ENCODE measurements at regions not wholly inside any gene's neighbourhood (a gene's known extent, or its start where the extent isn't known, plus 50 kb on each side); places are given as distances from the start of the nearest gene placed in this dataset.

- Histone ChIP-seq H3K79me1 (replicated peaks; ENCODE audit: low read length, poor library complexity, severe bottlenecking) (no peaks in the 10 kb centered on the region), H3K9ac (ENCODE audit: low read length) (no peak overlapping the region), H4K8ac (ENCODE audit: low read length) (no peak overlapping the region), H4K91ac (ENCODE audit: low read length) (no peak overlapping the region), H2BK15ac (ENCODE audit: low read depth, poor library complexity, severe bottlenecking) (no peak overlapping the region), H2BK120ac (ENCODE audit: low read depth, low read length) (no peak overlapping the region), H3K27me3 (ENCODE audit: control insufficient read depth in 1 of 2, insufficient read depth in 1 of 2, low read length in 2 of 2) (no peaks in the 10 kb centered on the region), H2AK5ac (ENCODE audit: low read length, severe bottlenecking) (no peak overlapping the region), H3K9me3 (ENCODE audit: control insufficient read depth, low read length) (no peaks in the 10 kb centered on the region), H3K4me2 (ENCODE audit: low read length, poor library complexity, severe bottlenecking) (no peak overlapping the region), H3K23ac (ENCODE audit: low read length in 2 of 2) (no peak overlapping the region), H2BK5ac (ENCODE audit: low read depth, low read length, poor library complexity, severe bottlenecking) (no peak overlapping the region), H3K4ac (ENCODE audit: low read depth in 1 of 2, low read length in 2 of 2) (no peak overlapping the region), H3K4me1 (ENCODE audit: control insufficient read depth, insufficient read depth, low read depth, low read length) (no peaks in the 10 kb centered on the region), H3K4me3 (ENCODE audit: insufficient read depth in 1 of 2, low read depth in 1 of 2, low read length in 2 of 2) (no peak overlapping the region), H3K36me3 (ENCODE audit: control insufficient read depth in 1 of 2, insufficient read depth in 2 of 2, low read depth in 1 of 2, low read length in 2 of 2) (no peaks in the 10 kb centered on the region), H3K14ac (ENCODE audit: low read length in 2 of 2) (no peak overlapping the region), H2BK12ac (ENCODE audit: low read length in 2 of 2) (no peak overlapping the region), H2AFZ (ENCODE audit: low read depth, low read length) (no peak overlapping the region), H3K18ac (ENCODE audit: low read depth in 1 of 2, low read length in 2 of 2) (no peak overlapping the region), H3K27ac (ENCODE audit: low read length, poor library complexity, severe bottlenecking) (no peak overlapping the region)
- 97% methylated on average over 2 of the region's 2 CpGs for WGBS
- no peak for DNase-seq
Observed at GRCh38 chr2:225761396-225761795, 361.9 kb downstream of the NYAP2 start.

- Histone ChIP-seq H4K91ac (ENCODE audit: low read length) (no peak overlapping the region), H3K9ac (ENCODE audit: low read length) (no peak overlapping the region), H3K4ac (ENCODE audit: low read depth in 1 of 2, low read length in 2 of 2) (no peak overlapping the region), H3K9me3 (ENCODE audit: control insufficient read depth, low read length) (no peaks in the 10 kb centered on the region), H2AFZ (ENCODE audit: low read depth, low read length) (no peak overlapping the region), H3K4me3 (ENCODE audit: insufficient read depth in 1 of 2, low read depth in 1 of 2, low read length in 2 of 2) (no peak overlapping the region), H3K4me1 (ENCODE audit: control insufficient read depth, insufficient read depth, low read depth, low read length) (no peaks in the 10 kb centered on the region), H3K79me1 (replicated peaks; ENCODE audit: low read length, poor library complexity, severe bottlenecking) (no peaks in the 10 kb centered on the region), H3K27me3 (ENCODE audit: control insufficient read depth in 1 of 2, insufficient read depth in 1 of 2, low read length in 2 of 2) (no peaks in the 10 kb centered on the region), H2BK12ac (ENCODE audit: low read length in 2 of 2) (no peak overlapping the region), H3K36me3 (ENCODE audit: control insufficient read depth in 1 of 2, insufficient read depth in 2 of 2, low read depth in 1 of 2, low read length in 2 of 2) (no peaks in the 10 kb centered on the region), H3K18ac (ENCODE audit: low read depth in 1 of 2, low read length in 2 of 2) (no peak overlapping the region), H2BK15ac (ENCODE audit: low read depth, poor library complexity, severe bottlenecking) (no peak overlapping the region), H3K27ac (ENCODE audit: low read length, poor library complexity, severe bottlenecking) (no peak overlapping the region), H2BK120ac (ENCODE audit: low read depth, low read length) (no peak overlapping the region), H2AK5ac (ENCODE audit: low read length, severe bottlenecking) (no peak overlapping the region), H2BK5ac (ENCODE audit: low read depth, low read length, poor library complexity, severe bottlenecking) (no peak overlapping the region), H3K23ac (ENCODE audit: low read length in 2 of 2) (no peak overlapping the region), H3K4me2 (ENCODE audit: low read length, poor library complexity, severe bottlenecking) (no peak overlapping the region), H3K14ac (ENCODE audit: low read length in 2 of 2) (no peak overlapping the region), H4K8ac (ENCODE audit: low read length) (no peak overlapping the region)
- WGBS: 100% methylated on average over 1 of the region's 1 CpG
- no peak for DNase-seq
Observed at GRCh38 chr2:225757248-225757647, 357.7 kb downstream of the NYAP2 start.

GRCh38 chr2:225756198-225756597 is 356.7 kb downstream of the NYAP2 start:
- Histone ChIP-seq H2BK12ac (ENCODE audit: low read length in 2 of 2) (no peak overlapping the region), H4K91ac (ENCODE audit: low read length) (no peak overlapping the region), H2BK120ac (ENCODE audit: low read depth, low read length) (no peak overlapping the region), H2BK15ac (ENCODE audit: low read depth, poor library complexity, severe bottlenecking) (no peak overlapping the region), H3K18ac (ENCODE audit: low read depth in 1 of 2, low read length in 2 of 2) (no peak overlapping the region), H2AK5ac (ENCODE audit: low read length, severe bottlenecking) (no peak overlapping the region), H3K23ac (ENCODE audit: low read length in 2 of 2) (no peak overlapping the region), H3K9me3 (ENCODE audit: control insufficient read depth, low read length) (no peaks in the 10 kb centered on the region), H3K4ac (ENCODE audit: low read depth in 1 of 2, low read length in 2 of 2) (no peak overlapping the region), H3K79me1 (replicated peaks; ENCODE audit: low read length, poor library complexity, severe bottlenecking) (no peaks in the 10 kb centered on the region), H3K4me3 (ENCODE audit: insufficient read depth in 1 of 2, low read depth in 1 of 2, low read length in 2 of 2) (no peak overlapping the region), H3K4me1 (ENCODE audit: control insufficient read depth, insufficient read depth, low read depth, low read length) (no peaks in the 10 kb centered on the region), H3K9ac (ENCODE audit: low read length) (no peak overlapping the region), H2AFZ (ENCODE audit: low read depth, low read length) (no peak overlapping the region), H4K8ac (ENCODE audit: low read length) (no peak overlapping the region), H3K27me3 (ENCODE audit: control insufficient read depth in 1 of 2, insufficient read depth in 1 of 2, low read length in 2 of 2) (no peaks in the 10 kb centered on the region), H3K14ac (ENCODE audit: low read length in 2 of 2) (no peak overlapping the region), H3K36me3 (ENCODE audit: control insufficient read depth in 1 of 2, insufficient read depth in 2 of 2, low read depth in 1 of 2, low read length in 2 of 2) (no peaks in the 10 kb centered on the region), H3K4me2 (ENCODE audit: low read length, poor library complexity, severe bottlenecking) (no peak overlapping the region), H2BK5ac (ENCODE audit: low read depth, low read length, poor library complexity, severe bottlenecking) (no peak overlapping the region), H3K27ac (ENCODE audit: low read length, poor library complexity, severe bottlenecking) (no peak overlapping the region)
- DNase-seq: no peak
- WGBS: 94% methylated on average over 2 of the region's 4 CpGs

- Histone ChIP-seq H3K9ac (ENCODE audit: low read length) (no peak overlapping the region), H3K9me3 (ENCODE audit: control insufficient read depth, low read length) (no peaks in the 10 kb centered on the region), H3K27ac (ENCODE audit: low read length, poor library complexity, severe bottlenecking) (no peak overlapping the region), H2AFZ (ENCODE audit: low read depth, low read length) (no peak overlapping the region), H3K14ac (ENCODE audit: low read length in 2 of 2) (no peak overlapping the region), H4K91ac (ENCODE audit: low read length) (no peak overlapping the region), H3K79me1 (replicated peaks; ENCODE audit: low read length, poor library complexity, severe bottlenecking) (no peaks in the 10 kb centered on the region), H3K23ac (ENCODE audit: low read length in 2 of 2) (no peak overlapping the region), H2BK15ac (ENCODE audit: low read depth, poor library complexity, severe bottlenecking) (no peak overlapping the region), H2BK12ac (ENCODE audit: low read length in 2 of 2) (no peak overlapping the region), H3K4me2 (ENCODE audit: low read length, poor library complexity, severe bottlenecking) (no peak overlapping the region), H3K4me1 (ENCODE audit: control insufficient read depth, insufficient read depth, low read depth, low read length) (no peaks in the 10 kb centered on the region), H2AK5ac (ENCODE audit: low read length, severe bottlenecking) (no peak overlapping the region), H4K8ac (ENCODE audit: low read length) (no peak overlapping the region), H3K4ac (ENCODE audit: low read depth in 1 of 2, low read length in 2 of 2) (no peak overlapping the region), H3K27me3 (ENCODE audit: control insufficient read depth in 1 of 2, insufficient read depth in 1 of 2, low read length in 2 of 2) (no peaks in the 10 kb centered on the region), H3K36me3 (ENCODE audit: control insufficient read depth in 1 of 2, insufficient read depth in 2 of 2, low read depth in 1 of 2, low read length in 2 of 2) (no peaks in the 10 kb centered on the region), H3K4me3 (ENCODE audit: insufficient read depth in 1 of 2, low read depth in 1 of 2, low read length in 2 of 2) (no peak overlapping the region), H2BK5ac (ENCODE audit: low read depth, low read length, poor library complexity, severe bottlenecking) (no peak overlapping the region), H3K18ac (ENCODE audit: low read depth in 1 of 2, low read length in 2 of 2) (no peak overlapping the region), H2BK120ac (ENCODE audit: low read depth, low read length) (no peak overlapping the region)
- WGBS: 100% methylated on average over 2 of the region's 2 CpGs
- DNase-seq: no peak
Observed at GRCh38 chr2:225748609-225749008, 349.1 kb downstream of the NYAP2 start.

Data from mesenchymal stem cell (in vitro differentiated cells and primary cell).